HG03139 (cell line): ENCODE measurements at regions not wholly inside any gene's neighbourhood (a gene's known extent, or its start where the extent isn't known, plus 50 kb on each side); places are given as distances from the start of the nearest gene placed in this dataset.

ENCODE experiments used
- ATAC-seq: cut with Tn5 transposase; IDR thresholded peaks from one replicate; pipeline ENCODE4 v1.9.1; 2021; ENCODE audit not compliant: unreplicated experiment

- ATAC-seq = no peak
These were observed 314.7 kb downstream of the PDGFC start for GRCh38 chr4:156656896-156657295.

GRCh38 chr4:156654410-156654809 lies 317.2 kb downstream of the PDGFC start:
- no peak for ATAC-seq

- ATAC-seq = no peak
These were observed 327.8 kb downstream of the PDGFC start for GRCh38 chr4:156643826-156644225.

- ATAC-seq = no peak
These were observed 329.4 kb downstream of the PDGFC start for GRCh38 chr4:156642161-156642560.

- ATAC-seq = no peak
These were observed 332.5 kb downstream of the PDGFC start for GRCh38 chr4:156638925-156639605.

- ATAC-seq = no peak
These were observed 333.3 kb downstream of the PDGFC start for GRCh38 chr4:156638334-156638733.

GRCh38 chr4:156636381-156636780 lies 335.2 kb downstream of the PDGFC start:
- no peak for ATAC-seq

GRCh38 chr4:156635051-156635450 lies 336.5 kb downstream of the PDGFC start:
- ATAC-seq = no peak

GRCh38 chr4:156634612-156635011 lies 337.0 kb downstream of the PDGFC start:
- ATAC-seq = no peak

- no peak for ATAC-seq
These were observed 337.8 kb downstream of the PDGFC start for GRCh38 chr4:156633847-156634246.

- no peak for ATAC-seq
These were observed 342.7 kb downstream of the PDGFC start for GRCh38 chr4:156628858-156629257.

- no peak for ATAC-seq
These were observed 348.2 kb downstream of the PDGFC start for GRCh38 chr4:156623376-156623775.

- ATAC-seq = no peak
These were observed 350.8 kb downstream of the PDGFC start for GRCh38 chr4:156620786-156621185.

- ATAC-seq = no peak
These were observed 352.3 kb downstream of the PDGFC start for GRCh38 chr4:156619154-156619934.

- no peak for ATAC-seq
These were observed 356.5 kb downstream of the PDGFC start for GRCh38 chr4:156615066-156615531.

- no peak for ATAC-seq
These were observed 357.1 kb downstream of the PDGFC start for GRCh38 chr4:156614536-156614935.

GRCh38 chr4:156609421-156609820 lies 362.2 kb downstream of the PDGFC start:
- no peak for ATAC-seq

- no peak for ATAC-seq
These were observed 362.9 kb downstream of the PDGFC start for GRCh38 chr4:156608651-156609050.

- no peak for ATAC-seq
These were observed 364.1 kb downstream of the PDGFC start for GRCh38 chr4:156607478-156607857.

GRCh38 chr4:156606554-156607477 lies 364.8 kb downstream of the PDGFC start:
- ATAC-seq = no peak

- ATAC-seq = no peak
These were observed 373.4 kb downstream of the PDGFC start for GRCh38 chr4:156598138-156598681.
